CD14-positive monocyte (primary cell): ENCODE measurements at regions not wholly inside any gene's neighbourhood (a gene's known extent, or its start where the extent isn't known, plus 50 kb on each side); places are given as distances from the start of the nearest gene placed in this dataset.

Experiments
- DNase-seq, 3 donors: peaks; one replicate each; pipeline ENCODE4 v3.0.0-alpha.2; 2011 to 2022
- H2AFZ ChIP-seq: 2 replicates; pipeline ENCODE4 v1.6.0; 2012; ENCODE audit warnings: mild to moderate bottlenecking, low read depth, low read length, inconsistent platforms; ENCODE audit not compliant: insufficient read depth, poor library complexity, severe bottlenecking
- H3K27ac ChIP-seq, 2 donors: 1 replicate in 1 of 2; 2 replicates in 1 of 2; pipeline ENCODE4 v1.5.1; 2012 to 2013; ENCODE audit warnings: low read length in 2 of 2, control low read depth in 1 of 2, inconsistent platforms in 1 of 2, low read depth in 1 of 2, mild to moderate bottlenecking in 1 of 2
- H3K27me3 ChIP-seq, 2 donors: one replicate each; pipeline versions ENCODE4 v1.6.0 to v1.6.1; 2011 to 2013; ENCODE audit warnings: low read length in 2 of 2; ENCODE audit not compliant: control insufficient read depth in 2 of 2, insufficient read depth in 2 of 2
- H3K36me3 ChIP-seq, 2 donors: replicated peaks in 1 of 2; 1 replicate in 1 of 2; 2 replicates in 1 of 2; pipeline versions ENCODE4 v1.5.1 to v1.6.1; 2012 to 2013; ENCODE audit warnings: low read length in 2 of 2, control low read depth in 1 of 2, inconsistent platforms in 1 of 2, mild to moderate bottlenecking in 1 of 2; ENCODE audit not compliant: insufficient read depth in 2 of 2, control insufficient read depth in 1 of 2
- H3K4me1 ChIP-seq, 2 donors: 1 replicate in 1 of 2; 2 replicates in 1 of 2; pipeline versions ENCODE4 v1.5.1 to v1.6.1; 2012 to 2013; ENCODE audit warnings: low read length in 2 of 2, control low read depth in 1 of 2, inconsistent platforms in 1 of 2, mild to moderate bottlenecking in 1 of 2, moderate library complexity in 1 of 2; ENCODE audit not compliant: insufficient read depth in 2 of 2, control insufficient read depth in 1 of 2
- H3K4me2 ChIP-seq: replicated peaks from 2 replicates; pipeline ENCODE3; 2012; ENCODE audit warnings: low read length, moderate library complexity, mild to moderate bottlenecking; ENCODE audit not compliant: poor library complexity, severe bottlenecking; ENCODE audit errors: extremely low read depth
- H3K4me3 ChIP-seq, 3 experiments: fragments of 200-600 bp in 1 of 3; sonication (generic) in 1 of 3; replicated peaks in 1 of 3; 1 replicate in 2 of 3; 2 replicates in 1 of 3; pipeline ENCODE4 v1.5.1; 2011 to 2013; ENCODE audit warnings: low read length in 3 of 3, mild to moderate bottlenecking in 3 of 3, control low read depth in 2 of 3, low read depth in 2 of 3, inconsistent platforms in 1 of 3, moderate library complexity in 1 of 3
- H3K79me2 ChIP-seq: 2 replicates; pipeline ENCODE4 v1.6.0; 2012; ENCODE audit warnings: mild to moderate bottlenecking, control low read depth, inconsistent platforms, low read length, moderate library complexity; ENCODE audit not compliant: insufficient read depth
- H3K9ac ChIP-seq: 2 replicates; pipeline ENCODE4 v1.6.0; 2017; ENCODE audit warnings: low read length, mild to moderate bottlenecking; ENCODE audit not compliant: insufficient read depth, poor library complexity, severe bottlenecking
- H3K9me3 ChIP-seq, 2 donors: replicated peaks in 1 of 2; 1 replicate in 1 of 2; 2 replicates in 1 of 2; pipeline versions ENCODE4 v1.5.1 to v1.6.1; 2012 to 2013; ENCODE audit warnings: low read length in 2 of 2, control low read depth in 1 of 2; ENCODE audit not compliant: control insufficient read depth in 1 of 2, insufficient read depth in 1 of 2
- H4K20me1 ChIP-seq: 2 replicates; pipeline ENCODE4 v1.6.0; 2012; ENCODE audit warnings: mild to moderate bottlenecking, low read length, control low read depth, moderate library complexity; ENCODE audit not compliant: insufficient read depth
- H3K27ac Mint-ChIP-seq, 7 donors: one replicate each; pipeline ENCODE4 v1.8.0; 2020; ENCODE audit warnings: mild to moderate bottlenecking in 7 of 7, mixed read lengths in 7 of 7, moderate library complexity in 6 of 7, inconsistent platforms in 2 of 7
- H3K27me3 Mint-ChIP-seq, 3 donors: one replicate each; pipeline ENCODE4 v1.8.0; 2021 to 2022; ENCODE audit warnings: low read depth in 3 of 3, mild to moderate bottlenecking in 3 of 3, mixed read lengths in 3 of 3, moderate library complexity in 3 of 3, inconsistent platforms in 1 of 3
- H3K36me3 Mint-ChIP-seq, 2 donors: one replicate each; pipeline ENCODE4 v1.8.0; 2020; ENCODE audit warnings: mixed read lengths in 2 of 2, inconsistent platforms in 1 of 2, mild to moderate bottlenecking in 1 of 2
- H3K4me1 Mint-ChIP-seq: one replicate; pipeline ENCODE4 v1.8.0; 2020; ENCODE audit warnings: mild to moderate bottlenecking, mixed read lengths
- H3K4me3 Mint-ChIP-seq, 2 donors: one replicate each; pipeline ENCODE4 v1.8.0; 2020; ENCODE audit warnings: mild to moderate bottlenecking in 2 of 2, mixed read lengths in 2 of 2, moderate library complexity in 1 of 2
- H3K9me3 Mint-ChIP-seq, 7 donors: one replicate each; pipeline ENCODE4 v1.8.0; 2020 to 2022; ENCODE audit warnings: mixed read lengths in 7 of 7, mild to moderate bottlenecking in 6 of 7, moderate library complexity in 6 of 7, inconsistent platforms in 2 of 7
- CTCF ChIP-seq: fragments of 200-600 bp; IDR thresholded peaks from one replicate; pipeline ENCODE4 v1.8.0; 2022; ENCODE audit warnings: antibody characterized with exemption, mild to moderate bottlenecking
- WGBS: methylation state at CpG from one replicate; pipeline ENCODE4 v1.1.5; 2013; ENCODE audit warnings: missing lambda C conversion rate; ENCODE audit not compliant: insufficient coverage; 5-methylcytosine and 5-hydroxymethylcytosine counted together
- intact Hi-C, 2 donors: fragments of 100-400 bp; cut with micrococcal nuclease; formaldehyde crosslinking; loops; one replicate each; pipeline versions ENCODE4 v1.15.0 to v1.15.1; 2023

GRCh38 chr6:63425493-63425892, 105.7 kb upstream of the LGSN start:
- H4K20me1 ChIP-seq = no peaks in the 10 kb centered on the region
- no peak overlapping the region for H3K4me2 ChIP-seq
- H3K9me3 ChIP-seq = no peaks in the 10 kb centered on the region
- Mint-ChIP-seq H3K27me3 (peaks cover 2 to 6% (median 5%) of the 10 kb centered on the region in 3 donors), H3K4me3 (no peak overlapping the region), H3K36me3 (no peaks in the 10 kb centered on the region), H3K27ac (no peak overlapping the region), H3K9me3 (peaks cover 0 to 8% (median 4%) of the 10 kb centered on the region in 7 donors), H3K4me1 (no peaks in the 10 kb centered on the region)
- no peak overlapping the region for H3K4me3 ChIP-seq
- no peak for TF ChIP-seq CTCF
- no peaks in the 10 kb centered on the region for H3K27me3 ChIP-seq
- WGBS = 80% methylated on average over 1 of the region's 2 CpGs
- H3K79me2 ChIP-seq = no peaks in the 10 kb centered on the region
- no peak overlapping the region for H3K9ac ChIP-seq
- H3K4me1 ChIP-seq = no peaks in the 10 kb centered on the region
- no peak overlapping the region for H2AFZ ChIP-seq
- DNase-seq = no peak
- H3K36me3 ChIP-seq = no peaks in the 10 kb centered on the region
- no peak overlapping the region for H3K27ac ChIP-seq
- intact Hi-C loops = no loop called here

GRCh38 chr6:63426844-63427243, 107.1 kb upstream of the LGSN start:
- Histone ChIP-seq H3K4me2 (no peak overlapping the region), H3K4me1 (no peaks in the 10 kb centered on the region), H3K9ac (no peak overlapping the region), H4K20me1 (no peaks in the 10 kb centered on the region), H3K4me3 (no peak overlapping the region), H3K27me3 (no peaks in the 10 kb centered on the region), H3K36me3 (no peaks in the 10 kb centered on the region), H2AFZ (no peak overlapping the region), H3K27ac (no peak overlapping the region), H3K9me3 (no peaks in the 10 kb centered on the region), H3K79me2 (no peaks in the 10 kb centered on the region)
- 67% methylated on average over 1 of the region's 3 CpGs for WGBS
- intact Hi-C loops = no loop called here
- TF ChIP-seq CTCF = no peak
- H3K9me3 Mint-ChIP-seq = peaks cover 0 to 7% (median 3%) of the 10 kb centered on the region in 7 donors
- no peaks in the 10 kb centered on the region for H3K36me3 Mint-ChIP-seq
- no peak overlapping the region for H3K4me3 Mint-ChIP-seq
- no peak overlapping the region for H3K27ac Mint-ChIP-seq
- H3K4me1 Mint-ChIP-seq = no peaks in the 10 kb centered on the region
- DNase-seq = no peak
- peaks cover 5 to 7% (median 7%) of the 10 kb centered on the region in 3 donors for H3K27me3 Mint-ChIP-seq
